T-cell (primary cell): ENCODE measurements at regions not wholly inside any gene's neighbourhood (a gene's known extent, or its start where the extent isn't known, plus 50 kb on each side); places are given as distances from the start of the nearest gene placed in this dataset.

Experiments
- ATAC-seq, 4 experiments: fragments of 200-7000 bp in 3 of 4; fragments of 150-1000 bp in 1 of 4; cut with Tn5 transposase; replicated peaks in 1 of 4; 1 replicate in 3 of 4; 2 replicates in 1 of 4; pipeline ENCODE4 v1.10.0; 2021; ENCODE audit warnings: moderate library complexity in 3 of 4, mild to moderate bottlenecking in 2 of 4, moderate number of reproducible peaks in 1 of 4
- CTCF ChIA-PET, 2 donors: fragments of 300-600 bp; sonication (Branson Sonifier 250); formaldehyde crosslinking; loops; one replicate each; lab custom pipeline; 2022; ENCODE audit warnings: antibody characterized with exemption in 2 of 2; lab: Charles Lee
- POLR2A ChIA-PET, 2 donors: fragments of 300-600 bp; sonication (Branson Sonifier 250); formaldehyde crosslinking; loops; one replicate each; lab custom pipeline; 2022; ENCODE audit warnings: antibody characterized with exemption in 2 of 2; lab: Charles Lee
- DNase-seq, 35 experiments: peaks; one replicate each; pipeline versions ENCODE4 v3.0.0 to v3.0.0-alpha.2; 2013 to 2023
- H3K27ac ChIP-seq: one replicate; pipeline ENCODE4 v1.5.1; 2013; ENCODE audit warnings: low read length
- H3K27me3 ChIP-seq, 2 experiments: replicated peaks in 1 of 2; 1 replicate in 1 of 2; 2 replicates in 1 of 2; pipeline versions ENCODE4 v1.6.1 to v1.7.0; 2013; ENCODE audit warnings: low read length in 1 of 2, mixed read lengths in 1 of 2; ENCODE audit not compliant: control insufficient read depth in 2 of 2, insufficient read depth in 2 of 2; ENCODE audit errors: extremely low read depth in 1 of 2
- H3K36me3 ChIP-seq, 2 donors: 1 replicate in 1 of 2; 2 replicates in 1 of 2; pipeline versions ENCODE4 v1.6.1 to v1.7.0; 2013; ENCODE audit warnings: low read length in 1 of 2; ENCODE audit not compliant: control insufficient read depth in 2 of 2, insufficient read depth in 1 of 2; ENCODE audit errors: extremely low read depth in 1 of 2
- H3K4me1 ChIP-seq, 2 experiments: 1 replicate in 1 of 2; 2 replicates in 1 of 2; pipeline versions ENCODE4 v1.6.1 to v1.7.0; 2013; ENCODE audit warnings: low read length in 2 of 2, mixed read lengths in 1 of 2; ENCODE audit not compliant: insufficient read depth in 2 of 2, control insufficient read depth in 1 of 2; ENCODE audit errors: extremely low read depth in 1 of 2
- H3K4me3 ChIP-seq, 2 donors: 1 replicate in 1 of 2; 2 replicates in 1 of 2; pipeline versions ENCODE4 v1.5.1 to v1.7.0; 2013; ENCODE audit warnings: mild to moderate bottlenecking in 2 of 2, low read length in 1 of 2, moderate library complexity in 1 of 2; ENCODE audit not compliant: control insufficient read depth in 1 of 2; ENCODE audit errors: extremely low read depth in 1 of 2
- H3K9me3 ChIP-seq: 2 replicates; pipeline ENCODE4 v1.7.0; 2013
- H3K27ac Mint-ChIP-seq, 2 donors: one replicate each; pipeline ENCODE4 v1.8.0; 2020 to 2021; ENCODE audit warnings: mild to moderate bottlenecking in 2 of 2, mixed read lengths in 2 of 2
- H3K27me3 Mint-ChIP-seq, 2 donors: one replicate each; pipeline ENCODE4 v1.8.0; 2021 to 2022; ENCODE audit warnings: mixed read lengths in 2 of 2
- H3K36me3 Mint-ChIP-seq: one replicate; pipeline ENCODE4 v1.8.0; 2021; ENCODE audit warnings: mixed read lengths
- H3K4me1 Mint-ChIP-seq, 3 donors: one replicate each; pipeline ENCODE4 v1.8.0; 2020 to 2022; ENCODE audit warnings: mixed read lengths in 3 of 3, mild to moderate bottlenecking in 1 of 3
- H3K4me3 Mint-ChIP-seq, 3 donors: one replicate each; pipeline ENCODE4 v1.8.0; 2020 to 2022; ENCODE audit warnings: mild to moderate bottlenecking in 3 of 3, mixed read lengths in 3 of 3, moderate library complexity in 3 of 3
- H3K9me3 Mint-ChIP-seq, 3 donors: one replicate each; pipeline ENCODE4 v1.8.0; 2020 to 2022; ENCODE audit warnings: mixed read lengths in 3 of 3
- WGBS: methylation state at CpG from one replicate; pipeline ENCODE4 v1.1.5; 2013; ENCODE audit warnings: missing lambda C conversion rate; ENCODE audit not compliant: insufficient coverage; 5-methylcytosine and 5-hydroxymethylcytosine counted together

DNA sequence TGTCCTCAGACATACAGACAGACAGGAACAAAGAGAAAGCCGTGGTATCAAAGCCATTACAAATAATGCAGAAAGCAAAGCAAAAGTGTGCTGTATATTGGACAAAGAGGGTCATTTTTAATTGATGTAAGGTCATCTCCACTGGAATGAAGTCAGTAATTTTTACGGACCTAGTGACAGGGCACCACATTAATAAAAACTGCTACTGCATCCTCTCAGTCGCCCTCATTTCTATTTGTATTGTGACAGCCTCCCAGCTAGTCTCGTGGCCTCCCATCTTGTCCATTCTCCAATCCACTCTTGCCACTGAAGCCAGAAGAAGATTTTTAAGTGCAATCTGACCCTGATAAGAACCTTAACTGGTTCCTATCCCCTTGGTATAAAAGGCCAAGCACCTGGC, 132.4 kb downstream of the NUAK1 start:
- no peaks in the 10 kb centered on the region for H3K27me3 ChIP-seq
- H3K27ac ChIP-seq = no peak overlapping the region
- no peaks in the 10 kb centered on the region for H3K36me3 ChIP-seq
- no peak overlapping the region for H3K27ac Mint-ChIP-seq
- no peaks in the 10 kb centered on the region for H3K4me1 ChIP-seq
- no peaks in the 10 kb centered on the region for H3K9me3 ChIP-seq
- H3K27me3 Mint-ChIP-seq = peaks cover 0 to 15% of the 10 kb centered on the region in 2 donors
- CTCF ChIA-PET = interaction anchor here in 1 of 2 donors (0.5 kb wide), 1 partner anchor 97 kb away, joined by 3 read pairs; no protein-coding TSS in a partner anchor
- no peak overlapping the region for H3K4me3 ChIP-seq
- 73% methylated on average over 1 of the region's 4 CpGs for WGBS
- DNase-seq (no peak), ATAC-seq (no peak)
- H3K36me3 Mint-ChIP-seq = no peaks in the 10 kb centered on the region
- no peaks in the 10 kb centered on the region for H3K4me1 Mint-ChIP-seq
- POLR2A ChIA-PET = no interaction called here
- H3K9me3 Mint-ChIP-seq = peaks cover 0 to 6% (median 6%) of the 10 kb centered on the region in 3 donors
- H3K4me3 Mint-ChIP-seq = no peak overlapping the region

DNA sequence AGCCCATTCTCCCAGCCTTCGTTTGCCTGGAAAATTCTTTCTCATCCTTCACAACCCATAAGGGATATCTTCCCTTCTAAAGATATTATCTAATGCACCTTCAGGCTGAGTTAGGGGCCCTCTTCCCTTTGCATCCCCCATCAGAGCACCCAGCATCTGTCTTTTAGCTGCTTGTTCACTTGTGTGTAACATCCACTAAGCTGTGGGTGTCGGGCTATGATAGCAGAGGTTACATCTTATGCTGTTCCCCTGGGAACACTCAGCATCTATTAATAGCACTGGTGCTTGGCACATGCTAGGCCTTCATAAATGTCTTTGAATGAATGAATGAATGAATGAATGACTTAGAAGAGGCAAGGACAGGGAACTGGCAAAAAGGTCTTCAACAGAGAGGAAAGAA, 131.8 kb downstream of the NUAK1 start:
- DNase-seq (no peak), ATAC-seq (no peak)
- no peak overlapping the region for H3K4me3 Mint-ChIP-seq
- CTCF ChIA-PET = interaction anchor here in 1 of 2 donors (0.5 kb wide), 1 partner anchor 96 kb away, joined by 3 read pairs; no protein-coding TSS in a partner anchor
- no peaks in the 10 kb centered on the region for H3K9me3 ChIP-seq
- no peaks in the 10 kb centered on the region for H3K36me3 Mint-ChIP-seq
- peaks cover 0 to 10% (median 6%) of the 10 kb centered on the region in 3 donors for H3K9me3 Mint-ChIP-seq
- no peak overlapping the region for H3K27ac Mint-ChIP-seq
- no peak overlapping the region for H3K27ac ChIP-seq
- no peaks in the 10 kb centered on the region for H3K4me1 Mint-ChIP-seq
- peaks cover 0 to 9% of the 10 kb centered on the region in 2 donors for H3K27me3 Mint-ChIP-seq
- no peaks in the 10 kb centered on the region for H3K4me1 ChIP-seq
- H3K36me3 ChIP-seq = no peaks in the 10 kb centered on the region
- no peaks in the 10 kb centered on the region for H3K27me3 ChIP-seq
- no peak overlapping the region for H3K4me3 ChIP-seq
- 73% methylated on average over 1 of the region's 2 CpGs for WGBS
- POLR2A ChIA-PET = no interaction called here

DNA sequence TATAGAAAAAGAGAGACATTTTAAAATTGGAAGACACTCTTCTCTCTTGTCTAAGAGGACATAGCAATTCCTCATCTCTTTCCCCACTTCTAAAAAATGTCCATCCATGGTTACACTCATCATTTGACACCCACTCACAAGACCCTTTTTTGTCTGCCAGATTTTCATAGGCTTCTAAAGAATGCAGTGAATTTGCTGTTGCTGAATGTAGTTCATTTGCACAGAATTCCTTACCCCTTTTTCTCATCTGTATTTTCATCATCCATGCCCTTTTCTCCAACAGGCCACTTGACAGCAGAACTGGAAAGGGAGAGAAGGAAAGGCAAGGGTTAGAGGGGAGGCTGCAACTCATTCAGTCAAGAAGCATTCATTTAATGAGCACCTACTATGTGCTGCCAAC, 128.0 kb downstream of the NUAK1 start:
- no peak overlapping the region for H3K27ac ChIP-seq
- no peaks in the 10 kb centered on the region for H3K4me1 Mint-ChIP-seq
- DNase-seq (no peak), ATAC-seq (no peak)
- no peaks in the 10 kb centered on the region for H3K36me3 Mint-ChIP-seq
- H3K9me3 ChIP-seq = no peaks in the 10 kb centered on the region
- H3K27me3 ChIP-seq = peaks cover 0 to 6% of the 10 kb centered on the region in 2 experiments
- H3K9me3 Mint-ChIP-seq = peaks cover 0 to 6% (median 0%) of the 10 kb centered on the region in 3 donors
- POLR2A ChIA-PET = no interaction called here
- no peaks in the 10 kb centered on the region for H3K4me1 ChIP-seq
- no peak overlapping the region for H3K4me3 Mint-ChIP-seq
- H3K27ac Mint-ChIP-seq = no peak overlapping the region
- CTCF ChIA-PET = no interaction called here
- no peaks in the 10 kb centered on the region for H3K36me3 ChIP-seq
- H3K27me3 Mint-ChIP-seq = peaks cover 4 to 7% of the 10 kb centered on the region in 2 donors
- no peak overlapping the region for H3K4me3 ChIP-seq
